CD8-positive, alpha-beta memory T cell (primary cell): ENCODE measurements at regions not wholly inside any gene's neighbourhood (a gene's known extent, or its start where the extent isn't known, plus 50 kb on each side); places are given as distances from the start of the nearest gene placed in this dataset.
"Not testable (repeated sequence)": the region's sequence is repeated elsewhere in the genome, so short reads cannot be mapped to it uniquely, and the experiment has no call there.

Experiments used
- CTCF ChIA-PET: fragments of 350-600 bp; sonication (Branson Sonifier 250); formaldehyde crosslinking; loops from one replicate; lab custom pipeline; 2021; ENCODE audit warnings: antibody characterized with exemption; lab: Charles Lee
- POLR2A ChIA-PET: fragments of 350-600 bp; sonication (Branson Sonifier 250); formaldehyde crosslinking; loops from one replicate; lab custom pipeline; 2021; ENCODE audit warnings: antibody characterized with exemption; lab: Charles Lee
- DNase-seq, 5 donors: peaks; one replicate each; pipeline versions ENCODE4 v3.0.0 to v3.0.0-alpha.2; 2020 to 2022; ENCODE audit warnings: mixed read lengths in 1 of 5
- H3K27ac ChIP-seq: one replicate; pipeline ENCODE4 v1.7.0; 2013; ENCODE audit warnings: low read depth, mild to moderate bottlenecking, low read length, moderate library complexity
- H3K27me3 ChIP-seq: 2 replicates; pipeline ENCODE4 v1.7.0; 2013; ENCODE audit warnings: low read length, mild to moderate bottlenecking; ENCODE audit not compliant: insufficient read depth, poor library complexity, severe bottlenecking
- H3K36me3 ChIP-seq: 2 replicates; pipeline ENCODE4 v1.7.0; 2013; ENCODE audit warnings: mild to moderate bottlenecking, low read length, moderate library complexity; ENCODE audit not compliant: insufficient read depth
- H3K4me1 ChIP-seq: 2 replicates; pipeline ENCODE4 v1.7.0; 2013; ENCODE audit warnings: mild to moderate bottlenecking, low read length, moderate library complexity; ENCODE audit not compliant: insufficient read depth
- H3K4me3 ChIP-seq: 2 replicates; pipeline ENCODE4 v1.7.0; 2013; ENCODE audit warnings: mild to moderate bottlenecking, low read length
- H3K9me3 ChIP-seq: 2 replicates; pipeline ENCODE4 v1.7.0; 2013; ENCODE audit warnings: mild to moderate bottlenecking, low read length
- H3K27ac Mint-ChIP-seq, 8 donors: one replicate each; pipeline ENCODE4 v1.8.0; 2020 to 2021; ENCODE audit warnings: mixed read lengths in 8 of 8, mild to moderate bottlenecking in 6 of 8, inconsistent platforms in 3 of 8, moderate library complexity in 3 of 8
- H3K27me3 Mint-ChIP-seq, 2 donors: one replicate each; pipeline ENCODE4 v1.8.0; 2020 to 2021; ENCODE audit warnings: mixed read lengths in 2 of 2, mild to moderate bottlenecking in 1 of 2, moderate library complexity in 1 of 2
- H3K36me3 Mint-ChIP-seq, 3 donors: one replicate each; pipeline ENCODE4 v1.8.0; 2020 to 2021; ENCODE audit warnings: mixed read lengths in 3 of 3, inconsistent platforms in 1 of 3, mild to moderate bottlenecking in 1 of 3
- H3K4me1 Mint-ChIP-seq, 3 donors: one replicate each; pipeline ENCODE4 v1.8.0; 2020 to 2021; ENCODE audit warnings: mixed read lengths in 3 of 3, inconsistent platforms in 1 of 3, mild to moderate bottlenecking in 1 of 3
- H3K4me3 Mint-ChIP-seq, 7 donors: one replicate each; pipeline ENCODE4 v1.8.0; 2020 to 2021; ENCODE audit warnings: mixed read lengths in 7 of 7, mild to moderate bottlenecking in 6 of 7, moderate library complexity in 4 of 7, inconsistent platforms in 2 of 7
- H3K9me3 Mint-ChIP-seq, 5 donors: one replicate each; pipeline ENCODE4 v1.8.0; 2020 to 2022; ENCODE audit warnings: mixed read lengths in 5 of 5, mild to moderate bottlenecking in 3 of 5, moderate library complexity in 2 of 5, inconsistent platforms in 1 of 5

GRCh38 chr2:76000425-76000824 is 289.7 kb upstream of the GCFC2 start:
- peaks cover 2 to 28% (median 9%) of the 10 kb centered on the region in 5 donors for H3K9me3 Mint-ChIP-seq

GRCh38 chr2:75998451-75998850 is 287.7 kb upstream of the GCFC2 start:
- ChIA-PET CTCF (no interaction called here), POLR2A (no interaction called here)
- Histone ChIP-seq H3K4me3 (no peak overlapping the region), H3K4me1 (no peaks in the 10 kb centered on the region), H3K9me3 (no peaks in the 10 kb centered on the region), H3K36me3 (no peaks in the 10 kb centered on the region), H3K27me3 (no peaks in the 10 kb centered on the region), H3K27ac (no peak overlapping the region)
- Mint-ChIP-seq H3K27ac (no peak overlapping the region), H3K4me3 (no peak overlapping the region), H3K36me3 (peaks cover 0 to 2% (median 0%) of the 10 kb centered on the region in 3 donors), H3K9me3 (peaks cover 6 to 33% (median 12%) of the 10 kb centered on the region in 5 donors), H3K27me3 (no peaks in the 10 kb centered on the region), H3K4me1 (no peaks in the 10 kb centered on the region)
- no peak for DNase-seq

More at GRCh38 chr2:76000425-76000824, 289.7 kb upstream of the GCFC2 start:
- Mint-ChIP-seq H3K4me1 (no peaks in the 10 kb centered on the region), H3K27ac (no peak overlapping the region), H3K27me3 (no peaks in the 10 kb centered on the region), H3K36me3 (peaks cover 0 to 2% (median 0%) of the 10 kb centered on the region in 3 donors), H3K4me3 (no peak overlapping the region)
- Histone ChIP-seq H3K4me3 (no peak overlapping the region), H3K27me3 (no peaks in the 10 kb centered on the region), H3K36me3 (no peaks in the 10 kb centered on the region), H3K9me3 (no peaks in the 10 kb centered on the region), H3K4me1 (no peaks in the 10 kb centered on the region), H3K27ac (no peak overlapping the region)
- ChIA-PET CTCF (no interaction called here), POLR2A (no interaction called here)
- DNase-seq: no peak

GRCh38 chr2:75994759-75995158 is 284.0 kb upstream of the GCFC2 start:
- no peaks in the 10 kb centered on the region for H3K36me3 ChIP-seq
- no peaks in the 10 kb centered on the region for H3K27me3 ChIP-seq
- H3K4me1 ChIP-seq: no peaks in the 10 kb centered on the region
- H3K4me3 Mint-ChIP-seq: no peak overlapping the region
- POLR2A ChIA-PET: no interaction called here
- no peak overlapping the region for H3K4me3 ChIP-seq
- peaks cover 7 to 30% (median 25%) of the 10 kb centered on the region in 5 donors for H3K9me3 Mint-ChIP-seq
- H3K36me3 Mint-ChIP-seq: no peaks in the 10 kb centered on the region
- no peak overlapping the region for H3K27ac ChIP-seq
- H3K9me3 ChIP-seq: no peaks in the 10 kb centered on the region
- DNase-seq: no peak
- H3K27me3 Mint-ChIP-seq: no peaks in the 10 kb centered on the region
- CTCF ChIA-PET: no interaction called here
- H3K4me1 Mint-ChIP-seq: no peaks in the 10 kb centered on the region
- no peak overlapping the region for H3K27ac Mint-ChIP-seq

- H3K4me3 Mint-ChIP-seq, H3K27ac Mint-ChIP-seq, H3K36me3 Mint-ChIP-seq, CTCF ChIA-PET, H3K4me3 ChIP-seq, H3K36me3 ChIP-seq, H3K4me1 Mint-ChIP-seq, H3K9me3 ChIP-seq, POLR2A ChIA-PET, H3K27ac ChIP-seq, H3K27me3 ChIP-seq, DNase-seq, H3K4me1 ChIP-seq, H3K27me3 Mint-ChIP-seq: not testable (repeated sequence)
- peaks cover 5 to 36% (median 11%) of the 10 kb centered on the region in 5 donors for H3K9me3 Mint-ChIP-seq
These were observed 277.9 kb upstream of the GCFC2 start for GRCh38 chr2:75988622-75989021.

- H3K4me3 Mint-ChIP-seq: no peak overlapping the region
- CTCF ChIA-PET: no interaction called here
- H3K27ac ChIP-seq: no peak overlapping the region
- H3K36me3 ChIP-seq: no peaks in the 10 kb centered on the region
- no peak for DNase-seq
- no peak overlapping the region for H3K4me3 ChIP-seq
- no peaks in the 10 kb centered on the region for H3K4me1 ChIP-seq
- POLR2A ChIA-PET: no interaction called here
- H3K36me3 Mint-ChIP-seq: no peaks in the 10 kb centered on the region
- no peaks in the 10 kb centered on the region for H3K9me3 ChIP-seq
- H3K9me3 Mint-ChIP-seq: peaks cover 2 to 25% (median 6%) of the 10 kb centered on the region in 5 donors
- no peaks in the 10 kb centered on the region for H3K4me1 Mint-ChIP-seq
- H3K27ac Mint-ChIP-seq: no peak overlapping the region
- no peaks in the 10 kb centered on the region for H3K27me3 ChIP-seq
- H3K27me3 Mint-ChIP-seq: no peaks in the 10 kb centered on the region
These were observed 275.9 kb upstream of the GCFC2 start for GRCh38 chr2:75986617-75987016.

- no peak overlapping the region for H3K27ac Mint-ChIP-seq
- no peak overlapping the region for H3K27ac ChIP-seq
- no peaks in the 10 kb centered on the region for H3K36me3 ChIP-seq
- no peaks in the 10 kb centered on the region for H3K4me1 Mint-ChIP-seq
- no peaks in the 10 kb centered on the region for H3K36me3 Mint-ChIP-seq
- peaks cover 3 to 15% (median 5%) of the 10 kb centered on the region in 5 donors for H3K9me3 Mint-ChIP-seq
- H3K4me3 Mint-ChIP-seq: no peak overlapping the region
- DNase-seq: no peak
- H3K4me1 ChIP-seq: no peaks in the 10 kb centered on the region
- ChIA-PET CTCF (no interaction called here), POLR2A (no interaction called here)
- H3K4me3 ChIP-seq: no peak overlapping the region
- H3K9me3 ChIP-seq: no peaks in the 10 kb centered on the region
- H3K27me3 ChIP-seq: no peaks in the 10 kb centered on the region
- no peaks in the 10 kb centered on the region for H3K27me3 Mint-ChIP-seq
These were observed 272.0 kb upstream of the GCFC2 start for GRCh38 chr2:75982719-75983118.

GRCh38 chr2:75964646-75965045 is 253.9 kb upstream of the GCFC2 start:
- no peaks in the 10 kb centered on the region for H3K36me3 Mint-ChIP-seq
- no peak overlapping the region for H3K27ac Mint-ChIP-seq
- Histone ChIP-seq H3K27me3 (no peaks in the 10 kb centered on the region), H3K9me3 (no peaks in the 10 kb centered on the region), H3K4me3 (no peak overlapping the region), H3K27ac (no peak overlapping the region), H3K36me3 (no peaks in the 10 kb centered on the region), H3K4me1 (no peaks in the 10 kb centered on the region)
- ChIA-PET CTCF (no interaction called here), POLR2A (no interaction called here)
- peaks cover 2 to 21% (median 4%) of the 10 kb centered on the region in 5 donors for H3K9me3 Mint-ChIP-seq
- H3K4me3 Mint-ChIP-seq: no peak overlapping the region
- DNase-seq: no peak
- H3K4me1 Mint-ChIP-seq: no peaks in the 10 kb centered on the region
- no peaks in the 10 kb centered on the region for H3K27me3 Mint-ChIP-seq

GRCh38 chr2:75960472-75961009 is 249.8 kb upstream of the GCFC2 start:
- ChIA-PET POLR2A (no interaction called here), CTCF (no interaction called here)
- peaks cover 0 to 8% (median 2%) of the 10 kb centered on the region in 5 donors for H3K9me3 Mint-ChIP-seq
- H3K4me3 Mint-ChIP-seq: no peak overlapping the region
- Histone ChIP-seq H3K27ac (no peak overlapping the region), H3K4me3 (no peak overlapping the region), H3K4me1 (no peaks in the 10 kb centered on the region), H3K9me3 (no peaks in the 10 kb centered on the region), H3K36me3 (no peaks in the 10 kb centered on the region), H3K27me3 (no peaks in the 10 kb centered on the region)
- no peak overlapping the region for H3K27ac Mint-ChIP-seq
- DNase-seq: no peak
- H3K4me1 Mint-ChIP-seq: no peaks in the 10 kb centered on the region
- no peaks in the 10 kb centered on the region for H3K27me3 Mint-ChIP-seq
- no peaks in the 10 kb centered on the region for H3K36me3 Mint-ChIP-seq
